ENCODE measurements at regions not wholly inside any gene's neighbourhood (a gene's known extent, or its start where the extent isn't known, plus 50 kb on each side); places are given as distances from the start of the nearest gene placed in this dataset.

DNA sequence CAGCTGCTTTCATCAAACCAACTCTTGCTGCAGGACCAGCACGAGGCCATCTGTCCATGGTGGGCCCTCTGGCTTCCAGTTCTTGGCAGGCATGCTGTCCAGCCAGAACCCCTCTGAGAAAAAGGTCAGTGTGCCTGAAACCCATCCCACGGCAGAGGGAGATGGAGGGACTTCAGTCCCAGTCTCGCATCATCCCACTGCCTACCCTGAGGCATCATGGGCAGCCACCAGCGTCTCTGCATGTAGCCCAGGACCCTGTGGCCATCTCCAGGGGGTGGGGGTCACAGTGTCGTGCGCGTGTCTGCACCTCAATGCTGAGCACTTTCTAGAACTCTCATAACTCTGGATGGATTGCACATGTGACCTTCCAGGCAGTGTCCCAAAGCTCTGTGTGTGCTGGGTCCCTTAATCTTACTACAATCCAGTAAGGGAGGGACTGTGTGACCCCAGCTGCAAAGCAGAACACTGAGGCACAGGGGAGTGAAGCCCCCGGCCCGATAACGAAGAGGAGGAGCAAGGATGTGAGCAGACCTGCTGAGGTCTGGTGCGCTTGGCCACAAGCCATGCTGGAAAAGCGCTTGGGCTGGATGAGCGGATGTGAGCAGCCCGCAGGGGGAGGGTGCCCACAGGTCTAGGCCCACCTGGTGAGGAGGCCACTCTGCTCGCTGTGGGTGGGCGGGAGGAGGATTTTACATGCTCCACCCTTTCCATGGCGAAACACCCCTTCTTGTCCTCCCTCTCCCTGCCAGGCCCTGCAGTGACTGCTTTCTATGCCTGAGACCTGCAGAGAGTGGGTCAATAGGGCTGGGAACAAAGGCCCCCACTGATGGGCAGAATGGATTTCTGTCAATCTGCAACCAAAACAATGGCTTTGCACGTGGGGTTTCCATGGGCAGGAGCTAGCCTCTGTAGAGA is 1401.0 kb downstream of the BRD1 start:
- no peak overlapping the region for H3K27ac ChIP-seq (replicated peaks)
- TF ChIP-seq POLR2AphosphoS5 (IDR thresholded peaks at IDR 0.05; ENCODE audit: low read depth) (no peak), CTCF (IDR thresholded peaks at IDR 0.05; ENCODE audit: insufficient read depth, low read length) (no peak), GABPA (IDR thresholded peaks at IDR 0.05; ENCODE audit: low read depth) (no peak), SPI1 (IDR thresholded peaks at IDR 0.05; ENCODE audit: borderline replicate concordance, low read depth) (no peak)
- TF ChIP-seq, protein P1, sequence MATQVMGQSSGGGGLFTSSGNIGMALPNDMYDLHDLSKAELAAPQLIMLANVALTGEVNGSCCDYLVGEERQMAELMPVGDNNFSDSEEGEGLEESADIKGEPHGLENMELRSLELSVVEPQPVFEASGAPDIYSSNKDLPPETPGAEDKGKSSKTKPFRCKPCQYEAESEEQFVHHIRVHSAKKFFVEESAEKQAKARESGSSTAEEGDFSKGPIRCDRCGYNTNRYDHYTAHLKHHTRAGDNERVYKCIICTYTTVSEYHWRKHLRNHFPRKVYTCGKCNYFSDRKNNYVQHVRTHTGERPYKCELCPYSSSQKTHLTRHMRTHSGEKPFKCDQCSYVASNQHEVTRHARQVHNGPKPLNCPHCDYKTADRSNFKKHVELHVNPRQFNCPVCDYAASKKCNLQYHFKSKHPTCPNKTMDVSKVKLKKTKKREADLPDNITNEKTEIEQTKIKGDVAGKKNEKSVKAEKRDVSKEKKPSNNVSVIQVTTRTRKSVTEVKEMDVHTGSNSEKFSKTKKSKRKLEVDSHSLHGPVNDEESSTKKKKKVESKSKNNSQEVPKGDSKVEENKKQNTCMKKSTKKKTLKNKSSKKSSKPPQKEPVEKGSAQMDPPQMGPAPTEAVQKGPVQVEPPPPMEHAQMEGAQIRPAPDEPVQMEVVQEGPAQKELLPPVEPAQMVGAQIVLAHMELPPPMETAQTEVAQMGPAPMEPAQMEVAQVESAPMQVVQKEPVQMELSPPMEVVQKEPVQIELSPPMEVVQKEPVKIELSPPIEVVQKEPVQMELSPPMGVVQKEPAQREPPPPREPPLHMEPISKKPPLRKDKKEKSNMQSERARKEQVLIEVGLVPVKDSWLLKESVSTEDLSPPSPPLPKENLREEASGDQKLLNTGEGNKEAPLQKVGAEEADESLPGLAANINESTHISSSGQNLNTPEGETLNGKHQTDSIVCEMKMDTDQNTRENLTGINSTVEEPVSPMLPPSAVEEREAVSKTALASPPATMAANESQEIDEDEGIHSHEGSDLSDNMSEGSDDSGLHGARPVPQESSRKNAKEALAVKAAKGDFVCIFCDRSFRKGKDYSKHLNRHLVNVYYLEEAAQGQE (IDR thresholded peaks at IDR 0.05; ENCODE audit: insufficient replicate concordance, low read depth), result no peak
- DNase-seq (ENCODE audit: low read depth in 1 of 2, low spot score in 1 of 2), result no peak
- no peak overlapping the region for H3K4me3 ChIP-seq (replicated peaks; ENCODE audit: insufficient read depth, low read length)
- H3K27me3 ChIP-seq (ENCODE audit: insufficient read depth, poor library complexity, severe bottlenecking), result no peaks in the 10 kb centered on the region

DNA sequence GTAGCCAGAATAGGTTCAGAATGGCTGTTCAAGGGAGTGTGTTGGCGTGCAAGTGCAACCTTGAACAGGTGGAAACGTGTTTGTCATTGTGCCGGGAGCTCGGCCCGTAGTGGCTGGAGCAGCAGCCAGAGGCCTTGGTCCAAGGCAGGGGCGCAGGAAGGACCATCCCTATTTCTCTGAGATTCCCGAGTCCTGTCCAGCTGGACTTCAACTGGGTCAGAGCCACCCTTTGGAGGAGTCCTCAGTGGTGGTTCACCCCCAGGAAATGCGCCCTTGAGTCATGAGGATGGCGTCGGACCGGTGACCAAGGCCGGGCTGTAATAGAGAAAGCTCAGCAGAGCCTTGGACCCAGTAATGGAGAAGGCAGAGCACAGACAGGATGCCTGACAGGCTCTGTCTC is 1402.0 kb downstream of the BRD1 start:
- Histone ChIP-seq H3K27me3 (ENCODE audit: insufficient read depth, poor library complexity, severe bottlenecking) (no peaks in the 10 kb centered on the region), H3K4me3 (replicated peaks; ENCODE audit: insufficient read depth, low read length) (no peak overlapping the region), H3K27ac (replicated peaks) (no peak overlapping the region)
- DNase-seq (ENCODE audit: low read depth in 1 of 2, low spot score in 1 of 2), result no peak
- TF ChIP-seq POLR2AphosphoS5 (IDR thresholded peaks at IDR 0.05; ENCODE audit: low read depth) (no peak), GABPA (IDR thresholded peaks at IDR 0.05; ENCODE audit: low read depth) (no peak), CTCF (IDR thresholded peaks at IDR 0.05; ENCODE audit: insufficient read depth, low read length) (no peak), SPI1 (IDR thresholded peaks at IDR 0.05; ENCODE audit: borderline replicate concordance, low read depth) (no peak)
- TF ChIP-seq, protein P1 (IDR thresholded peaks at IDR 0.05; ENCODE audit: insufficient replicate concordance, low read depth), result no peak

DNA sequence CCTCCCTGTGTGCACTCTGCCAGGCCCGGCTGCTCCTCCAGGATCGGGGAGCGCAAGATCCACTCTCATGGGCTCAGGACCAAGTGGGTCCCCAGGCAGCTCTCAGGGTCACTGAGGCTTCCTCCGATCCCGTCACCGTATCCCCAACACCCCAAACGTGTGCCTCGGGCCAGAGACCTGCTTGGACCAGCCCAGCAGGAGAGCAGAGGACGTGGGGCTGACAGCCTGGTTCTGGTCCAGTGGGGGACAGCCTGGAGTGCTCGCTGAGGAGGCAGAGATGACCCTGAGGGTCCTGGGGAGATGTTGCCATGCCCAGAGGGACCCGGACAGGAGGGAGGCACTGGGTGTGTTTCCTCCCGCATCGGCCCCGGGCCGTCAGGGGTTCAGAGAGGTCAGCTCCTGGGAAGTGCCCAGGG is 1402.6 kb downstream of the BRD1 start:
- no peak overlapping the region for H3K4me3 ChIP-seq (replicated peaks; ENCODE audit: insufficient read depth, low read length)
- no peak overlapping the region for H3K27ac ChIP-seq (replicated peaks)
- DNase-seq (ENCODE audit: low read depth in 1 of 2, low spot score in 1 of 2), result no peak
- no peaks in the 10 kb centered on the region for H3K27me3 ChIP-seq (ENCODE audit: insufficient read depth, poor library complexity, severe bottlenecking)
- TF ChIP-seq SPI1 (IDR thresholded peaks at IDR 0.05; ENCODE audit: borderline replicate concordance, low read depth) (no peak), CTCF (IDR thresholded peaks at IDR 0.05; ENCODE audit: insufficient read depth, low read length) (no peak), POLR2AphosphoS5 (IDR thresholded peaks at IDR 0.05; ENCODE audit: low read depth) (no peak)
- TF ChIP-seq, protein P1 (IDR thresholded peaks at IDR 0.05; ENCODE audit: insufficient replicate concordance, low read depth), result no peak

Data from HL-60 (cell line).